SK-N-SH treated with all-trans-retinoic acid at 6 μM for 48 hours (cell line): ENCODE measurements at regions not wholly inside any gene's neighbourhood (a gene's known extent, or its start where the extent isn't known, plus 50 kb on each side); places are given as distances from the start of the nearest gene placed in this dataset.

Source experiments
- ARNTL ChIP-seq: fragments of 450-650 bp; formaldehyde crosslinking; IDR thresholded peaks from 2 replicates; pipeline ENCODE4 v1.5.0; 2020; ENCODE audit warnings: low read depth, mild to moderate bottlenecking, moderate library complexity, borderline replicate concordance
- BACH2 ChIP-seq: fragments of 250-450 bp; sonication (Bioruptor Pico); IDR thresholded peaks from 2 replicates; pipeline ENCODE4 v1.9.0; 2021; ENCODE audit warnings: mild to moderate bottlenecking, borderline replicate concordance
- PPARA ChIP-seq: fragments of 250-450 bp; sonication (Bioruptor Pico); IDR thresholded peaks from 2 replicates; pipeline ENCODE4 v1.5.0; 2020; ENCODE audit warnings: mild to moderate bottlenecking, borderline replicate concordance
- SNAI2 ChIP-seq: fragments of 250-450 bp; sonication (Bioruptor Pico); IDR thresholded peaks from 2 replicates; pipeline ENCODE4 v1.5.0; 2020; ENCODE audit warnings: mild to moderate bottlenecking, moderate library complexity
- TOX ChIP-seq: fragments of 250-450 bp; sonication (Bioruptor Pico); IDR thresholded peaks from 2 replicates; pipeline ENCODE4 v1.8.0; 2021; ENCODE audit warnings: mild to moderate bottlenecking, moderate library complexity, borderline replicate concordance
- ZFP3 ChIP-seq: fragments of 250-450 bp; sonication (Bioruptor Pico); IDR thresholded peaks from 2 replicates; pipeline ENCODE4 v1.5.0; 2020; ENCODE audit warnings: mild to moderate bottlenecking, moderate library complexity
- TF ChIP-seq, protein P1 (sequence below): fragments of 250-450 bp; sonication (Bioruptor Pico); IDR thresholded peaks from 2 replicates; pipeline ENCODE4 v1.8.0; 2020; ENCODE audit warnings: mild to moderate bottlenecking, moderate library complexity, borderline replicate concordance
- TF ChIP-seq, protein P2 (sequence below): fragments of 250-450 bp; sonication (Bioruptor Pico); IDR thresholded peaks from 2 replicates; pipeline ENCODE4 v1.5.0; 2020; ENCODE audit warnings: mild to moderate bottlenecking, moderate library complexity
- TF ChIP-seq, protein P3 (sequence below): fragments of 250-450 bp; sonication (Bioruptor Pico); IDR thresholded peaks from 2 replicates; pipeline ENCODE4 v1.5.1; 2020; ENCODE audit warnings: low read depth, mild to moderate bottlenecking, moderate library complexity

DNA sequence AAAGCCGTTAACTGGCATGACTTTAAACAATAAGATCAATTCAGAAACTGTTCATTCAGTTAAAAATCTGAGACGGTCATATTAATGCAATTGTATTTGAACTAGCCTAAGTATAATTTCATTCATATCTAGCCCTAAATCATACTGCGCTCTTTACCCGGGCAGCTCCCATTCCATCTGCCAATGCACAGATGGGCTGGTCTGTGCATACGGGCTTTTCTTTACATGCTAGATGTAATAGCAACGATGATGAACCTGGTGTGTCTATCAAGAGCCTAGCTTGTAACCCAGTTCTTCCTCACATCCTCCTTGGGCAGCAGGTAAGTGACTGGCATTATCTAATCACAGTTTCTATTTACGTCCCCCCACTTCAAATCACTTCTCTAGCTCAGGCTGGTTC, 631.5 kb upstream of the KLHL29 start:
- no peak for TF ChIP-seq ZFP3 (CRISPR knock-in tag)
- TF ChIP-seq, protein P1, sequence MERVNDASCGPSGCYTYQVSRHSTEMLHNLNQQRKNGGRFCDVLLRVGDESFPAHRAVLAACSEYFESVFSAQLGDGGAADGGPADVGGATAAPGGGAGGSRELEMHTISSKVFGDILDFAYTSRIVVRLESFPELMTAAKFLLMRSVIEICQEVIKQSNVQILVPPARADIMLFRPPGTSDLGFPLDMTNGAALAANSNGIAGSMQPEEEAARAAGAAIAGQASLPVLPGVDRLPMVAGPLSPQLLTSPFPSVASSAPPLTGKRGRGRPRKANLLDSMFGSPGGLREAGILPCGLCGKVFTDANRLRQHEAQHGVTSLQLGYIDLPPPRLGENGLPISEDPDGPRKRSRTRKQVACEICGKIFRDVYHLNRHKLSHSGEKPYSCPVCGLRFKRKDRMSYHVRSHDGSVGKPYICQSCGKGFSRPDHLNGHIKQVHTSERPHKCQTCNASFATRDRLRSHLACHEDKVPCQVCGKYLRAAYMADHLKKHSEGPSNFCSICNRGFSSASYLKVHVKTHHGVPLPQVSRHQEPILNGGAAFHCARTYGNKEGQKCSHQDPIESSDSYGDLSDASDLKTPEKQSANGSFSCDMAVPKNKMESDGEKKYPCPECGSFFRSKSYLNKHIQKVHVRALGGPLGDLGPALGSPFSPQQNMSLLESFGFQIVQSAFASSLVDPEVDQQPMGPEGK (CRISPR knock-in tag): no peak
- no peak for TF ChIP-seq ARNTL (CRISPR knock-in tag)
- no peak for TF ChIP-seq PPARA (CRISPR knock-in tag)
- TF ChIP-seq, protein P2, sequence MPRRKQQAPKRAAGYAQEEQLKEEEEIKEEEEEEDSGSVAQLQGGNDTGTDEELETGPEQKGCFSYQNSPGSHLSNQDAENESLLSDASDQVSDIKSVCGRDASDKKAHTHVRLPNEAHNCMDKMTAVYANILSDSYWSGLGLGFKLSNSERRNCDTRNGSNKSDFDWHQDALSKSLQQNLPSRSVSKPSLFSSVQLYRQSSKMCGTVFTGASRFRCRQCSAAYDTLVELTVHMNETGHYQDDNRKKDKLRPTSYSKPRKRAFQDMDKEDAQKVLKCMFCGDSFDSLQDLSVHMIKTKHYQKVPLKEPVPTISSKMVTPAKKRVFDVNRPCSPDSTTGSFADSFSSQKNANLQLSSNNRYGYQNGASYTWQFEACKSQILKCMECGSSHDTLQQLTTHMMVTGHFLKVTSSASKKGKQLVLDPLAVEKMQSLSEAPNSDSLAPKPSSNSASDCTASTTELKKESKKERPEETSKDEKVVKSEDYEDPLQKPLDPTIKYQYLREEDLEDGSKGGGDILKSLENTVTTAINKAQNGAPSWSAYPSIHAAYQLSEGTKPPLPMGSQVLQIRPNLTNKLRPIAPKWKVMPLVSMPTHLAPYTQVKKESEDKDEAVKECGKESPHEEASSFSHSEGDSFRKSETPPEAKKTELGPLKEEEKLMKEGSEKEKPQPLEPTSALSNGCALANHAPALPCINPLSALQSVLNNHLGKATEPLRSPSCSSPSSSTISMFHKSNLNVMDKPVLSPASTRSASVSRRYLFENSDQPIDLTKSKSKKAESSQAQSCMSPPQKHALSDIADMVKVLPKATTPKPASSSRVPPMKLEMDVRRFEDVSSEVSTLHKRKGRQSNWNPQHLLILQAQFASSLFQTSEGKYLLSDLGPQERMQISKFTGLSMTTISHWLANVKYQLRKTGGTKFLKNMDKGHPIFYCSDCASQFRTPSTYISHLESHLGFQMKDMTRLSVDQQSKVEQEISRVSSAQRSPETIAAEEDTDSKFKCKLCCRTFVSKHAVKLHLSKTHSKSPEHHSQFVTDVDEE (CRISPR knock-in tag): no peak
- no peak for TF ChIP-seq TOX
- TF ChIP-seq SNAI2 (CRISPR knock-in tag): no peak
- TF ChIP-seq, protein P3, sequence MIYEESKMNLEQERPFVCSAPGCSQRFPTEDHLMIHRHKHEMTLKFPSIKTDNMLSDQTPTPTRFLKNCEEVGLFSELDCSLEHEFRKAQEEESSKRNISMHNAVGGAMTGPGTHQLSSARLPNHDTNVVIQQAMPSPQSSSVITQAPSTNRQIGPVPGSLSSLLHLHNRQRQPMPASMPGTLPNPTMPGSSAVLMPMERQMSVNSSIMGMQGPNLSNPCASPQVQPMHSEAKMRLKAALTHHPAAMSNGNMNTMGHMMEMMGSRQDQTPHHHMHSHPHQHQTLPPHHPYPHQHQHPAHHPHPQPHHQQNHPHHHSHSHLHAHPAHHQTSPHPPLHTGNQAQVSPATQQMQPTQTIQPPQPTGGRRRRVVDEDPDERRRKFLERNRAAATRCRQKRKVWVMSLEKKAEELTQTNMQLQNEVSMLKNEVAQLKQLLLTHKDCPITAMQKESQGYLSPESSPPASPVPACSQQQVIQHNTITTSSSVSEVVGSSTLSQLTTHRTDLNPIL (CRISPR knock-in tag): no peak
- no peak for TF ChIP-seq BACH2
